Liver (tissue), 8 donors: ENCODE measurements at regions not wholly inside any gene's neighbourhood (a gene's known extent, or its start where the extent isn't known, plus 50 kb on each side); places are given as distances from the start of the nearest gene placed in this dataset.

ENCODE experiments used
- DNase-seq: peaks from one replicate; pipeline ENCODE4 v3.0.0-alpha.2; 2017; ENCODE audit warnings: low spot score
- H3K27ac ChIP-seq, 2 donors: one replicate each; pipeline ENCODE4 v1.7.0; 2013; ENCODE audit warnings: inconsistent platforms in 2 of 2, low read length in 2 of 2, control low read depth in 1 of 2, low read depth in 1 of 2, mild to moderate bottlenecking in 1 of 2
- H3K27me3 ChIP-seq, 4 donors: one replicate each; pipeline versions ENCODE4 v1.6.1 to v1.7.0; 2013; ENCODE audit warnings: low read length in 3 of 4, inconsistent platforms in 1 of 4, mild to moderate bottlenecking in 1 of 4, moderate library complexity in 1 of 4; ENCODE audit not compliant: control insufficient read depth in 4 of 4, insufficient read depth in 4 of 4
- H3K36me3 ChIP-seq, 4 donors: one replicate each; pipeline versions ENCODE4 v1.6.1 to v1.7.0; 2013; ENCODE audit warnings: low read length in 3 of 4, mild to moderate bottlenecking in 3 of 4, low read depth in 1 of 4, moderate library complexity in 1 of 4; ENCODE audit not compliant: control insufficient read depth in 4 of 4, insufficient read depth in 3 of 4
- H3K4me1 ChIP-seq, 4 donors: one replicate each; pipeline versions ENCODE4 v1.6.1 to v1.7.0; 2013; ENCODE audit warnings: low read length in 3 of 4, mild to moderate bottlenecking in 3 of 4, moderate library complexity in 1 of 4; ENCODE audit not compliant: control insufficient read depth in 4 of 4, insufficient read depth in 4 of 4
- H3K4me3 ChIP-seq, 3 donors: one replicate each; pipeline versions ENCODE4 v1.6.1 to v1.7.0; 2013; ENCODE audit warnings: low read length in 3 of 3, control low read depth in 1 of 3, low read depth in 1 of 3, mild to moderate bottlenecking in 1 of 3
- H3K9ac ChIP-seq, 2 donors: one replicate each; pipeline ENCODE4 v1.7.0; 2013; ENCODE audit warnings: low read length in 2 of 2, mild to moderate bottlenecking in 2 of 2, moderate library complexity in 2 of 2, control low read depth in 1 of 2, low read depth in 1 of 2
- H3K9me3 ChIP-seq, 4 donors: one replicate each; pipeline versions ENCODE4 v1.6.1 to v1.7.0; 2013; ENCODE audit warnings: low read length in 3 of 4; ENCODE audit not compliant: control insufficient read depth in 4 of 4
- ATF3 ChIP-seq: IDR thresholded peaks from 2 replicates; pipeline ENCODE4 v1.6.1; 2016; ENCODE audit warnings: antibody characterized with exemption
- CTCF ChIP-seq: fragments of 150-350 bp; IDR thresholded peaks from 2 replicates; pipeline ENCODE4 v1.5.1; 2017; ENCODE audit warnings: improper control_type of control experiment, low read depth, low read length; ENCODE audit not compliant: missing input control
- EGR1 ChIP-seq, 2 donors: IDR thresholded peaks; 2 replicates each; pipeline ENCODE4 v1.6.1; 2016 to 2018; ENCODE audit warnings: antibody characterized with exemption in 2 of 2, low read depth in 2 of 2
- FOXA1 ChIP-seq: IDR thresholded peaks from 2 replicates; pipeline ENCODE4 v1.6.1; 2016; ENCODE audit warnings: antibody characterized with exemption
- HNF4A ChIP-seq, 2 donors: conservative IDR thresholded peaks; 2 replicates each; pipeline ENCODE4 v1.6.1; 2016; ENCODE audit warnings: antibody characterized with exemption in 2 of 2, mild to moderate bottlenecking in 2 of 2
- HNF4G ChIP-seq: IDR thresholded peaks from 2 replicates; pipeline ENCODE4 v1.6.1; 2016; ENCODE audit warnings: antibody characterized with exemption
- JUND ChIP-seq, 2 donors: IDR thresholded peaks; 2 replicates each; pipeline ENCODE4 v1.6.1; 2016; ENCODE audit warnings: antibody characterized with exemption in 2 of 2
- NR2F2 ChIP-seq: IDR thresholded peaks from 2 replicates; pipeline ENCODE4 v1.6.1; 2016; ENCODE audit warnings: antibody characterized with exemption
- RXRA ChIP-seq, 2 donors: IDR thresholded peaks; 2 replicates each; pipeline ENCODE4 v1.6.1; 2017 to 2018; ENCODE audit warnings: antibody characterized with exemption in 2 of 2, mild to moderate bottlenecking in 1 of 2
- SP1 ChIP-seq: IDR thresholded peaks from 2 replicates; pipeline ENCODE4 v1.6.1; 2018; ENCODE audit warnings: antibody characterized with exemption, mild to moderate bottlenecking
- TAF1 ChIP-seq: conservative IDR thresholded peaks from 2 replicates; pipeline ENCODE4 v1.6.1; 2016; ENCODE audit warnings: antibody characterized with exemption, mild to moderate bottlenecking
- YY1 ChIP-seq: IDR thresholded peaks from 2 replicates; pipeline ENCODE4 v1.6.1; 2016; ENCODE audit warnings: antibody characterized with exemption, mild to moderate bottlenecking
- WGBS: extraction: QIAGEN DNeasy Blood & Tissue Kit; methylation state at CpG from one replicate; pipeline ENCODE4 v1.1.7; 2013; 5-methylcytosine and 5-hydroxymethylcytosine counted together
- TF ChIP-seq, protein P1 (sequence below): IDR thresholded peaks from 2 replicates; pipeline ENCODE4 v1.6.1; 2016; ENCODE audit warnings: antibody characterized with exemption
- TF ChIP-seq, protein P2 (sequence below): IDR thresholded peaks from 2 replicates; pipeline ENCODE4 v1.6.1; 2016; ENCODE audit warnings: antibody characterized with exemption
- TF ChIP-seq, protein P3 (sequence below): IDR thresholded peaks from 2 replicates; pipeline ENCODE4 v1.6.1; 2016; ENCODE audit warnings: antibody characterized with exemption, mild to moderate bottlenecking
- donor health status: healthy.
- donor health status: healthy.
- donor health status: healthy.
- donor health status: healthy.
- donor health status: healthy.

GRCh38 chr10:111523016-111523415 is 446.2 kb downstream of the ADRA2A start (continued):
- TF ChIP-seq CTCF: no peak
- TF ChIP-seq EGR1 (IDR thresholded peaks at IDR 0.05; ENCODE audit: low read depth in 2 of 2): no peak
- no peak for TF ChIP-seq HNF4G
- no peak for TF ChIP-seq RXRA (IDR thresholded peaks at IDR 0.05)
- no peak for TF ChIP-seq JUND (IDR thresholded peaks at IDR 0.05)
- TF ChIP-seq ATF3: no peak
- no peak for TF ChIP-seq HNF4A (conservative IDR thresholded peaks at IDR 0.05)

DNA sequence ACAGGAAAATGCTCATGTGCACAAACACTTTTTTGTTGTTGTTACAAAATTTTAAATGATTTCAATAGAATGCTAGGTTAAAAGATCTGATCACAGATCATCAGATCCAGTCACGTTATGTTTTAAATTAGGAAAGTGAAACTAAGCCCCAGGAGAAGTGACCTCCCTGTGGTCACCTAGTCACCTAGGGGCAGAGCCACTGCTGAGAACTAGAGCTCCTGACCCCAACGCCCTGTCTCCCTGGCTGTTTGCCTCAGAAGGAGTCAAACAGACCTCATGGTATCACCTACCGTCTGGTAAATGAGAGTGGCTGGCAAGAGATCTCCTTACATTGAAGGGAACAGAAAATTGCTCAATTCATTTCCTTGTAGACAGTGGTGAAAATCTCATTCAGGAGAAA is 447.3 kb downstream of the ADRA2A start:
- Histone ChIP-seq H3K36me3 (no peaks in the 10 kb centered on the region), H3K4me3 (no peak overlapping the region), H3K4me1 (no peaks in the 10 kb centered on the region), H3K27me3 (no peaks in the 10 kb centered on the region), H3K27ac (no peak overlapping the region), H3K9me3 (no peaks in the 10 kb centered on the region), H3K9ac (no peak overlapping the region)
- no peak for TF ChIP-seq HNF4G
- TF ChIP-seq, protein P1, sequence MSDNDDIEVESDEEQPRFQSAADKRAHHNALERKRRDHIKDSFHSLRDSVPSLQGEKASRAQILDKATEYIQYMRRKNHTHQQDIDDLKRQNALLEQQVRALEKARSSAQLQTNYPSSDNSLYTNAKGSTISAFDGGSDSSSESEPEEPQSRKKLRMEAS: no peak
- TF ChIP-seq, protein P2, sequence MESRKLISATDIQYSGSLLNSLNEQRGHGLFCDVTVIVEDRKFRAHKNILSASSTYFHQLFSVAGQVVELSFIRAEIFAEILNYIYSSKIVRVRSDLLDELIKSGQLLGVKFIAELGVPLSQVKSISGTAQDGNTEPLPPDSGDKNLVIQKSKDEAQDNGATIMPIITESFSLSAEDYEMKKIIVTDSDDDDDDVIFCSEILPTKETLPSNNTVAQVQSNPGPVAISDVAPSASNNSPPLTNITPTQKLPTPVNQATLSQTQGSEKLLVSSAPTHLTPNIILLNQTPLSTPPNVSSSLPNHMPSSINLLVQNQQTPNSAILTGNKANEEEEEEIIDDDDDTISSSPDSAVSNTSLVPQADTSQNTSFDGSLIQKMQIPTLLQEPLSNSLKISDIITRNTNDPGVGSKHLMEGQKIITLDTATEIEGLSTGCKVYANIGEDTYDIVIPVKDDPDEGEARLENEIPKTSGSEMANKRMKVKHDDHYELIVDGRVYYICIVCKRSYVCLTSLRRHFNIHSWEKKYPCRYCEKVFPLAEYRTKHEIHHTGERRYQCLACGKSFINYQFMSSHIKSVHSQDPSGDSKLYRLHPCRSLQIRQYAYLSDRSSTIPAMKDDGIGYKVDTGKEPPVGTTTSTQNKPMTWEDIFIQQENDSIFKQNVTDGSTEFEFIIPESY: no peak
- TF ChIP-seq YY1: no peak
- TF ChIP-seq NR2F2: no peak
- no peak for TF ChIP-seq FOXA1
- no peak for TF ChIP-seq EGR1 (IDR thresholded peaks at IDR 0.05; ENCODE audit: low read depth in 2 of 2)
- no peak for TF ChIP-seq SP1
- no peak for TF ChIP-seq TAF1
- no peak for TF ChIP-seq ATF3
- TF ChIP-seq, protein P3, sequence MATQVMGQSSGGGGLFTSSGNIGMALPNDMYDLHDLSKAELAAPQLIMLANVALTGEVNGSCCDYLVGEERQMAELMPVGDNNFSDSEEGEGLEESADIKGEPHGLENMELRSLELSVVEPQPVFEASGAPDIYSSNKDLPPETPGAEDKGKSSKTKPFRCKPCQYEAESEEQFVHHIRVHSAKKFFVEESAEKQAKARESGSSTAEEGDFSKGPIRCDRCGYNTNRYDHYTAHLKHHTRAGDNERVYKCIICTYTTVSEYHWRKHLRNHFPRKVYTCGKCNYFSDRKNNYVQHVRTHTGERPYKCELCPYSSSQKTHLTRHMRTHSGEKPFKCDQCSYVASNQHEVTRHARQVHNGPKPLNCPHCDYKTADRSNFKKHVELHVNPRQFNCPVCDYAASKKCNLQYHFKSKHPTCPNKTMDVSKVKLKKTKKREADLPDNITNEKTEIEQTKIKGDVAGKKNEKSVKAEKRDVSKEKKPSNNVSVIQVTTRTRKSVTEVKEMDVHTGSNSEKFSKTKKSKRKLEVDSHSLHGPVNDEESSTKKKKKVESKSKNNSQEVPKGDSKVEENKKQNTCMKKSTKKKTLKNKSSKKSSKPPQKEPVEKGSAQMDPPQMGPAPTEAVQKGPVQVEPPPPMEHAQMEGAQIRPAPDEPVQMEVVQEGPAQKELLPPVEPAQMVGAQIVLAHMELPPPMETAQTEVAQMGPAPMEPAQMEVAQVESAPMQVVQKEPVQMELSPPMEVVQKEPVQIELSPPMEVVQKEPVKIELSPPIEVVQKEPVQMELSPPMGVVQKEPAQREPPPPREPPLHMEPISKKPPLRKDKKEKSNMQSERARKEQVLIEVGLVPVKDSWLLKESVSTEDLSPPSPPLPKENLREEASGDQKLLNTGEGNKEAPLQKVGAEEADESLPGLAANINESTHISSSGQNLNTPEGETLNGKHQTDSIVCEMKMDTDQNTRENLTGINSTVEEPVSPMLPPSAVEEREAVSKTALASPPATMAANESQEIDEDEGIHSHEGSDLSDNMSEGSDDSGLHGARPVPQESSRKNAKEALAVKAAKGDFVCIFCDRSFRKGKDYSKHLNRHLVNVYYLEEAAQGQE: no peak
- 38% methylated on average over 3 of the region's 3 CpGs for WGBS
- no peak for DNase-seq
